Rectal smooth muscle tissue (tissue), 1 donor: ENCODE measurements at regions not wholly inside any gene's neighbourhood (a gene's known extent, or its start where the extent isn't known, plus 50 kb on each side); places are given as distances from the start of the nearest gene placed in this dataset.

Experiments used
- H3K27ac ChIP-seq: one replicate; pipeline ENCODE4 v1.7.0; 2013; ENCODE audit warnings: low read depth, low read length, inconsistent platforms
- H3K27me3 ChIP-seq: one replicate; pipeline ENCODE4 v1.7.0; 2013; ENCODE audit warnings: low read length; ENCODE audit not compliant: control insufficient read depth, insufficient read depth
- H3K36me3 ChIP-seq: one replicate; pipeline ENCODE4 v1.7.0; 2013; ENCODE audit warnings: low read length; ENCODE audit not compliant: control insufficient read depth, insufficient read depth
- H3K4me1 ChIP-seq: one replicate; pipeline ENCODE4 v1.7.0; 2013; ENCODE audit warnings: low read length; ENCODE audit not compliant: control insufficient read depth, insufficient read depth
- H3K4me3 ChIP-seq: one replicate; pipeline ENCODE4 v1.7.0; 2013; ENCODE audit warnings: low read length
- H3K9ac ChIP-seq: one replicate; pipeline ENCODE4 v1.7.0; 2013; ENCODE audit warnings: low read length

- Histone ChIP-seq H3K4me1 (no peaks in the 10 kb centered on the region), H3K4me3 (no peak overlapping the region), H3K27me3 (no peaks in the 10 kb centered on the region), H3K36me3 (no peaks in the 10 kb centered on the region), H3K27ac (no peak overlapping the region), H3K9ac (no peak overlapping the region)
Observed at GRCh38 chr6:134506162-134506561, 188.2 kb upstream of the SGK1 start.

GRCh38 chr6:134503585-134504281 is 185.8 kb upstream of the SGK1 start:
- no peak overlapping the region for H3K27ac ChIP-seq
- no peak overlapping the region for H3K9ac ChIP-seq
- H3K27me3 ChIP-seq, result no peaks in the 10 kb centered on the region
- no peaks in the 10 kb centered on the region for H3K4me1 ChIP-seq
- no peak overlapping the region for H3K4me3 ChIP-seq
- no peaks in the 10 kb centered on the region for H3K36me3 ChIP-seq

DNA sequence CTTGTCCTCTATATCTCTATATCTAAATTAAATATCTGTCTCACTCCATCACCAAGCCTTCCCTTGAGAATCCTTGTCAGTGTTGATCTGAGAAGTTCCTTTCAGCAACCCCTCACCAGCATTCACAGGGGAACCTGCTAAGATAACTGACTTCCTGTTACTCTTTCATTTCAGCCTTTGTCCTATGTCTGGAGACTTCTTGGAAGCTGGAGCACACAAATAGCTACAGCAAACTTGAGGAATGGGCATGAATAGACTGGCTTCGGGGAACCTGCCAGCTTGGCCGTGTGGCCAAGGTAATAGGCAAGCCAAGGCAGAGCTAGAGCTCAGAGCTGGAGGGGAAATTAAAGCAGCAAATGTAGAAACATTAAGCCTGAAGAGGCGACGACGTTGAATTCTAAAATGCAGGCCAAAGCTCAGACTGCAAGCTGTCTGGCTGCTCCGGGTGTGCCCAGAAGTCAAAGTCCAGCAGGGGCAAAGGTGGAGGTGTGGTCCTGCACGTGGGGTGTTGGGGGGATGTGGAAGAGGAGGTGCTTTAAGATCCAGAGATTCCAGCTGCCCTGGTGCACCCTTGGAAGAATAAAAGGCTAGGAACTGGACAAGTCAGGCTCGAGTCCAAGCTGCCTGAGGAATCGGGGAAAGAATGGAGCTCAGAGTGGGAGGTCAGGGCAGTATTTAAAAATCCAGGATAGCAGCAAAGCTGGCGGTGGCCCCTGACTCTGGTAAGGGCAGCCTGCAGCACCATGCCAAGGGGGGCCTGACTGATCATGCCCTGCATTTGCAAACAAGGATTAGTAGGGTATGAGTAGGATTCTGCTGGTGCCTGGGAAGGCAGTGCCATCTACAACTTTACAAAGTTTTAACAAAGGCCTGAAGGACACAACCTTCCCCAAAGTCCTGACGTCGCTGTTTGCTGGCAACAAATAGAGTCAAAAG is 185.0 kb upstream of the SGK1 start:
- H3K27ac ChIP-seq, result no peak overlapping the region
- no peak overlapping the region for H3K9ac ChIP-seq
- no peaks in the 10 kb centered on the region for H3K36me3 ChIP-seq
- H3K4me3 ChIP-seq, result no peak overlapping the region
- H3K4me1 ChIP-seq, result no peaks in the 10 kb centered on the region
- no peaks in the 10 kb centered on the region for H3K27me3 ChIP-seq

GRCh38 chr6:134495890-134496248 is 178.0 kb upstream of the SGK1 start:
- H3K27me3 ChIP-seq, result no peaks in the 10 kb centered on the region
- no peak overlapping the region for H3K4me3 ChIP-seq
- no peak overlapping the region for H3K27ac ChIP-seq
- no peaks in the 10 kb centered on the region for H3K4me1 ChIP-seq
- H3K36me3 ChIP-seq, result no peaks in the 10 kb centered on the region
- no peak overlapping the region for H3K9ac ChIP-seq

DNA sequence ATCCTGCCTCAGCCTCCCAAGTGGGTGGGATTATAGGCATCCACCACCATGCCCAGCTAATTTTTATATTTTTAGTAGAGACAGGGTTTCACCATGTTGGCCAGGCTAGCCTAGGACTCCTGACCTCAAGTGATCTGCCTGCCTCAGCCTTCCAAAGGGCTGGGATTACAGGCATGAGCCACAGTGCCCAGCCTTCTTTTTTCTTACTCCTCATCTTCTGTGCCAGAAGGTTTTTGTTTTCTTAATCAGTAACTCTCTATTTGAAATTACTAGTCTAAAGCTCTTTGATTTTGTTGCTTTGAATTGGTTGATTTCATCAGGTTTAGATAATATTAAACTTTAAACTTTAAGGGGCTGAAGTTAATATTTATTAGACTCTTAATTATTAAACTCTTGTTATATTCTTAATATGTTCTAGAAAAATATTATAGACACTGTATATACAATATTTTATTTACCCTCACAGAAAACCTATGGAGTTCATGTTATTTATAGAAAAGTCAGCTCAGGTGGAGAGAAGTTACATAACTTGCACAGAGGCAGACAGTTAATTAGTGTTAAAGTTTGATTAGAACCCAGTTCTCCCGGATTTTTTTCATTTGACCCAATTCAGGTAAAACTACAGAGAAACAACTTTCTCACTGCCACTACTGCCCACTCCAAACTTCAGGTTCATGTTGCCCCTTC is 177.4 kb upstream of the SGK1 start:
- Histone ChIP-seq H3K27ac (no peak overlapping the region), H3K4me1 (no peaks in the 10 kb centered on the region), H3K9ac (no peak overlapping the region), H3K4me3 (no peak overlapping the region), H3K27me3 (no peaks in the 10 kb centered on the region), H3K36me3 (no peaks in the 10 kb centered on the region)

- no peaks in the 10 kb centered on the region for H3K27me3 ChIP-seq
- H3K9ac ChIP-seq, result no peak overlapping the region
- no peak overlapping the region for H3K4me3 ChIP-seq
Observed at GRCh38 chr6:134493789-134494188, 175.9 kb upstream of the SGK1 start.

GRCh38 chr6:134491477-134491876 is 173.6 kb upstream of the SGK1 start:
- Histone ChIP-seq H3K27ac (no peak overlapping the region), H3K27me3 (no peaks in the 10 kb centered on the region), H3K9ac (no peak overlapping the region), H3K36me3 (no peaks in the 10 kb centered on the region), H3K4me3 (no peak overlapping the region), H3K4me1 (no peaks in the 10 kb centered on the region)

More at GRCh38 chr6:134493789-134494188, 175.9 kb upstream of the SGK1 start:
- H3K36me3 ChIP-seq, result no peaks in the 10 kb centered on the region
- H3K27ac ChIP-seq, result no peak overlapping the region
- H3K4me1 ChIP-seq, result no peaks in the 10 kb centered on the region

DNA sequence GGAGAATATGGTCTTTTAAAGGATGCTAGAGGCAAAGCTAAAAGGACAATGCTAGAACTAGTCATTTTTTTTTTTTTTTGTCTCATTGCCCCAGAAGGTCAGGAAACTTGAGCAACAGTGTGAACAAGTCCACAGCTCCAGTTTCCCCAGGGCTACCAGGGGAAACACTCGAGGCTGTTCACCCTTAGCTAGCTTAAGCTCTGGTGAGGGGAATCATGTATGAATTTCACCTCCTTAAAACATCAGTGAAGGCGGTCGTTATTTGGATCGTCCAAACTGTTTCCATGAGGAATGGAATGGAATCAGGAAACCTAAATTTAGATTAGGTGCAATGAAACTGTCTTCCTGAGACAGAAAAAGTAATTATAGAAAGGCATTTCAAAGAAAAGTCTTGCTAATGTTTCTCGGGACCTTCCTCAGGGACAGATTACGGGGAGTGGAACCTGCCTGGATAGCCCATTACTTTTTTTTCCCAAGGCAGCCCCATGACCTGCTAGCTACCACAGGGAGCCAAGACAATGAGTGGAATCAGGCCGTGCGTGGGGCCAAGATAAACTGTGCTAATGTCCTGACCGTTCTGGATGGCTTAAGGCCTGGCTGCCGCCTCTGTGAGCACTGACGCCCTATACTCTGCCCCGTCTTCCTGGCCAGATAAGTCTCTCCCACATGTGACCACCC is 164.8 kb upstream of the SGK1 start:
- Histone ChIP-seq H3K27me3 (no peaks in the 10 kb centered on the region), H3K9ac (no peak overlapping the region), H3K27ac (no peak overlapping the region), H3K36me3 (no peaks in the 10 kb centered on the region), H3K4me3 (no peak overlapping the region), H3K4me1 (no peaks in the 10 kb centered on the region)

DNA sequence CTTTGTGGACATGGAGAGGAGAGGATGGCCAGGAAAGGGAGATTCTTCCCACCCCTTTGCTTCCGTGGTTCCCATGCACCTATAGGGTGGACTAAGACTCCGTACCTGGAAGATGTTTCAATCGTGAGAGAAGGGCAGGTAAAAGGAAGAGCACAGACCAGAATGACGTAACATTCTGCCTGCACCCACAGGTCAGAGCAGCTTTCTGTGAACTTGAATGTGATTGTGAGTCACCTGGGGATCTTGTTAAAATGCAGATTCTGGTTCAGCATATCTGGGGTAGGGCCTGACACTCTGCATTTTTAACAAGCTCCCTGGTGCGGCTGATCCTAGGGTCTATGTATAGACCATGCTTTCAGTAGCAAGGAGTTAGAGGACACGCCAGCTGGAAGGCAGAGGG is 164.1 kb upstream of the SGK1 start:
- Histone ChIP-seq H3K27ac (no peak overlapping the region), H3K36me3 (no peaks in the 10 kb centered on the region)

GRCh38 chr6:134480593-134480992 is 162.7 kb upstream of the SGK1 start:
- Histone ChIP-seq H3K36me3 (no peaks in the 10 kb centered on the region), H3K4me3 (no peak overlapping the region), H3K4me1 (no peaks in the 10 kb centered on the region), H3K27me3 (no peaks in the 10 kb centered on the region), H3K9ac (no peak overlapping the region), H3K27ac (no peak overlapping the region)

More for the DNA sequence above, 164.1 kb upstream of the SGK1 start:
- Histone ChIP-seq H3K27me3 (no peaks in the 10 kb centered on the region), H3K9ac (no peak overlapping the region), H3K4me1 (no peaks in the 10 kb centered on the region), H3K4me3 (no peak overlapping the region)

DNA sequence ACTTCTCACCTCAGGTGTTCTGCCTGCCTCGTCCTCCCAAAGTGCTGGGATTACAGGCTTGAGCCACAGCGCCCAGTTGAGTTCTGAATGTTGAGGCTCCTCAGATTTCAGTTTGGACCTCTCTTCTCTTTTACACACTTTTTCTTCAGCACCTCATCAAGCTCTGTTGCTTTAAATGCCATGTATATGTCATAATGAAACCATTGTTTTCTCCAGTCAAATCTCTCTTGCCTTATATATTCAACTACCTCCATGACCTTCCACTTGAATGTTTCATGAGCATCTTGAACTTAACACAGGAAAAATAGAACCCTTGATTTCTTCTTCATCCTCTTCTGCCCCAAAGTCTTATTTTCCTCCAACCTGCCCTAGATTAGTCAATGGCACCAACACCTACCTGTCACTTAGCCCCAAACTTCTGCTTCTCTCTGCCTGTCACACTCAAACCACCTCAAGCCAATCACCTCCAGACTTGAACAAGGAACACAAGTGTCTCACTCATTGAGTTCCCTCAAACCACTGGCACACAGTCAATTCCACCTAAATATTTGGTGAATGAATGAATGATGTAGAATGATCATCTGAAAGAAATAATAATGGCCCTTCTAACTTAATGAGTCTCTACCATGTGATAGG is 161.0 kb upstream of the SGK1 start:
- Histone ChIP-seq H3K36me3 (no peaks in the 10 kb centered on the region), H3K4me1 (no peaks in the 10 kb centered on the region), H3K27ac (no peak overlapping the region), H3K9ac (no peak overlapping the region), H3K4me3 (no peak overlapping the region), H3K27me3 (no peaks in the 10 kb centered on the region)
